Right lobe of liver (tissue), 4 donors: ENCODE measurements at regions not wholly inside any gene's neighbourhood (a gene's known extent, or its start where the extent isn't known, plus 50 kb on each side); places are given as distances from the start of the nearest gene placed in this dataset.

Experiments used
- POLR2A ChIP-seq: fragments of 450-650 bp; IDR thresholded peaks from one replicate; pipeline ENCODE4 v1.6.1; 2017; ENCODE audit warnings: antibody characterized with exemption, mild to moderate bottlenecking
- TF ChIP-seq, protein P1 (sequence below), 4 donors: fragments of 200-600 bp in 3 of 4; fragments of 450-650 bp in 1 of 4; IDR thresholded peaks; one replicate each; pipeline versions ENCODE4 v1.5.1 to v1.8.0; 2016 to 2022; ENCODE audit warnings: antibody characterized with exemption in 4 of 4, mild to moderate bottlenecking in 2 of 4
- donor health status: DM: no; HTN: no; CAD: no.
- donor health status: DM: no; HTN: no; CAD: no.
- donor health status: DM: no; HTN: yes; CAD: no.

DNA sequence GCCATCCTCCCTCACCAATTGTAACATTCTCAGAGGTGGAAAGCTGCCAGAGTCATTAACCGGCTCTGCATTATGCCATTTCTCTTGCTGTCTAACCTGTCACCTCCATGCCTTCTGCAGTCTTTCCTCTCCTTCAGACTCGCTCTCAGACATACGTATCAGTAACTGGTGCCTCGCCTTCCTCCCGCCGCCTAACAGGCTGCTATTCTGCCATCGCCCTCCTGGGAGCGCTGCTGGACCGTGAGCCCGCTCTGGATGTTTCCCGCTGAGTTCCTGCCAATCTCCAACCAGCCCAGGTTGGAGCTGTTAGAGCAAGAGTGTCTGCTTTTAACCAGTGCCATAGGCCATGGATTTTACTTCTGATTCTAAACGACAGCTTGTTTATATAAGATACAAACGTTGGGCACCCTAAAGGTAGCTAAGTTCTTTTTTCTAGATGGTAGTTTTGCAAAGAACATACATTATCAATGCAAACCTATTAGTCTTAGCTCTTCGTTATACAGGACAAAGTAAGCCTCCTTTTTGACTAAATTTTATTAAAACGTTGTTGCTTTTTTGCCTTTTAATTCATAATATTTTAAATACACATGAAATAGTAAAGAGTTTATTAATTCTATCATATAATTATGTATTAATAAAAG lies 59.5 kb upstream of the NEIL3 start:
- TF ChIP-seq, protein P1, sequence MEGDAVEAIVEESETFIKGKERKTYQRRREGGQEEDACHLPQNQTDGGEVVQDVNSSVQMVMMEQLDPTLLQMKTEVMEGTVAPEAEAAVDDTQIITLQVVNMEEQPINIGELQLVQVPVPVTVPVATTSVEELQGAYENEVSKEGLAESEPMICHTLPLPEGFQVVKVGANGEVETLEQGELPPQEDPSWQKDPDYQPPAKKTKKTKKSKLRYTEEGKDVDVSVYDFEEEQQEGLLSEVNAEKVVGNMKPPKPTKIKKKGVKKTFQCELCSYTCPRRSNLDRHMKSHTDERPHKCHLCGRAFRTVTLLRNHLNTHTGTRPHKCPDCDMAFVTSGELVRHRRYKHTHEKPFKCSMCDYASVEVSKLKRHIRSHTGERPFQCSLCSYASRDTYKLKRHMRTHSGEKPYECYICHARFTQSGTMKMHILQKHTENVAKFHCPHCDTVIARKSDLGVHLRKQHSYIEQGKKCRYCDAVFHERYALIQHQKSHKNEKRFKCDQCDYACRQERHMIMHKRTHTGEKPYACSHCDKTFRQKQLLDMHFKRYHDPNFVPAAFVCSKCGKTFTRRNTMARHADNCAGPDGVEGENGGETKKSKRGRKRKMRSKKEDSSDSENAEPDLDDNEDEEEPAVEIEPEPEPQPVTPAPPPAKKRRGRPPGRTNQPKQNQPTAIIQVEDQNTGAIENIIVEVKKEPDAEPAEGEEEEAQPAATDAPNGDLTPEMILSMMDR (IDR thresholded peaks at IDR 0.05): peak; percentile 81 to 93 (median 82)
- no peak for TF ChIP-seq POLR2A
